ENCODE measurements at regions not wholly inside any gene's neighbourhood (a gene's known extent, or its start where the extent isn't known, plus 50 kb on each side); places are given as distances from the start of the nearest gene placed in this dataset.

DNA sequence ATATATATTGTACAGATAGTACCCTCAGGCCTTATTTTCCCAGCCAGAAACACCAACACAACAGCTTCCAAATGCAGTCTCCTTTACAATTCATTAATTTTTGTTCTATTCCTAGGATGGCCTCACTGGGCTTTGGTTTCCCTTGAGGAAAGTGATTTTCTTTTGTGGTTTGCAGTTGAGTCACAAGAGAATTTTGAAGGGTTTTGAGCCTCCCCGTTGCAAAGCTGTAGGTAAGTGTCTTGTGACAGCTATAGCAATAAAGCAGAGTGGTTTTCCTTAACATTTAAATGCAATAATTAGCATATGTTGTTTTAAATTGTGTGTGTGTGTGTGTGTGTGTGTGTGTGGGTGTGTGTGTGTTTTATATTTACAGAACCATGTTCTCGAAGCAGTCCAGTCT lies 54.1 kb upstream of the WDR17 start:
- no peaks in the 10 kb centered on the region for H3K9me3 ChIP-seq
- ATAC-seq (no peak), DNase-seq (no peak)
- intact Hi-C loops (cut with DNase I) = no loop called here
- H3K4me1 ChIP-seq = no peaks in the 10 kb centered on the region
- H3K4me3 ChIP-seq = no peak overlapping the region
- no peaks in the 10 kb centered on the region for H3K27me3 ChIP-seq (ENCODE audit: low read depth)
- no peak overlapping the region for H3K27ac ChIP-seq
- TF ChIP-seq, protein P1, sequence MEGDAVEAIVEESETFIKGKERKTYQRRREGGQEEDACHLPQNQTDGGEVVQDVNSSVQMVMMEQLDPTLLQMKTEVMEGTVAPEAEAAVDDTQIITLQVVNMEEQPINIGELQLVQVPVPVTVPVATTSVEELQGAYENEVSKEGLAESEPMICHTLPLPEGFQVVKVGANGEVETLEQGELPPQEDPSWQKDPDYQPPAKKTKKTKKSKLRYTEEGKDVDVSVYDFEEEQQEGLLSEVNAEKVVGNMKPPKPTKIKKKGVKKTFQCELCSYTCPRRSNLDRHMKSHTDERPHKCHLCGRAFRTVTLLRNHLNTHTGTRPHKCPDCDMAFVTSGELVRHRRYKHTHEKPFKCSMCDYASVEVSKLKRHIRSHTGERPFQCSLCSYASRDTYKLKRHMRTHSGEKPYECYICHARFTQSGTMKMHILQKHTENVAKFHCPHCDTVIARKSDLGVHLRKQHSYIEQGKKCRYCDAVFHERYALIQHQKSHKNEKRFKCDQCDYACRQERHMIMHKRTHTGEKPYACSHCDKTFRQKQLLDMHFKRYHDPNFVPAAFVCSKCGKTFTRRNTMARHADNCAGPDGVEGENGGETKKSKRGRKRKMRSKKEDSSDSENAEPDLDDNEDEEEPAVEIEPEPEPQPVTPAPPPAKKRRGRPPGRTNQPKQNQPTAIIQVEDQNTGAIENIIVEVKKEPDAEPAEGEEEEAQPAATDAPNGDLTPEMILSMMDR (IDR thresholded peaks at IDR 0.05) = no peak
- H3K36me3 ChIP-seq = no peaks in the 10 kb centered on the region

DNA sequence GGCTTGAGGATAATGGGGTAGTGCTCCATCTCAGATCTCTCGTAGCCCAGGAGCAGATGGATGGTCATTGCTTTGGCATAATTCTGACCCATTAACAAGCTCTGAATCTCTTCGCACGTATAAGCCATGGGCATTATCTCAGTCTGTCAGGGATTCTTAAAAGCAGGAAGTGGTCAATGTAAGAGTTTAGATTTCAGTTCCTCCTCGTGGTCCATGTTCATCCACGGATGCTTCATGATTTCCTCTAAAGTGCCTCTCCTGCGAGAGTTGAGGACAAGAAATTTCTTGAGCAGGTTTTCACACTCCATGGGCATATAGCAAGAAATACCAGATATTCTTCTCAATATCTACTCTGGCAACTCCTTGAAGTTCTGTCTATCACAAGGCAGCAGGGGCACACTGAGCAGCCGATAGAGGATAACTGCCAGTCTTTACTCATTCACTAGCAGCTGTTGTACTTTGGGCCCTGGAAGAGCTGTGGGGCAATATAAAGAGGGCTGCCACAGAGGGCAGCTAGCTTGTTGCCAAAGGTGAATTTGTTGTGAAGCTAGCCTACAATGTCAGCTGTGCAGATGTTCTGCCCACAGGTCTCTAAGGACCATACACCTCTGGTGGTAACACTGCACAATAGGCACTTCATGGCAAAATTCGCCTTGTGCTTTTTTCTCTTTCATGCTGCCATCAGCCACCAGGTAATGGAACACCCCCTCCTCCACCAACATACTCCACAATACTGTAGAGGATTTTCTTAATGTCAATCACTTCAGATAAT lies 52.0 kb upstream of the WDR17 start:
- TF ChIP-seq, protein P1 (IDR thresholded peaks at IDR 0.05) = no peak
- intact Hi-C loops (cut with DNase I) = no loop called here
- no peaks in the 10 kb centered on the region for H3K9me3 ChIP-seq
- H3K36me3 ChIP-seq = no peaks in the 10 kb centered on the region
- no peaks in the 10 kb centered on the region for H3K4me1 ChIP-seq
- DNase-seq (no peak), ATAC-seq (peak in 1 of 2 donors; percentile 34)
- no peaks in the 10 kb centered on the region for H3K27me3 ChIP-seq (ENCODE audit: low read depth)
- no peak overlapping the region for H3K4me3 ChIP-seq
- H3K27ac ChIP-seq = no peak overlapping the region

DNA sequence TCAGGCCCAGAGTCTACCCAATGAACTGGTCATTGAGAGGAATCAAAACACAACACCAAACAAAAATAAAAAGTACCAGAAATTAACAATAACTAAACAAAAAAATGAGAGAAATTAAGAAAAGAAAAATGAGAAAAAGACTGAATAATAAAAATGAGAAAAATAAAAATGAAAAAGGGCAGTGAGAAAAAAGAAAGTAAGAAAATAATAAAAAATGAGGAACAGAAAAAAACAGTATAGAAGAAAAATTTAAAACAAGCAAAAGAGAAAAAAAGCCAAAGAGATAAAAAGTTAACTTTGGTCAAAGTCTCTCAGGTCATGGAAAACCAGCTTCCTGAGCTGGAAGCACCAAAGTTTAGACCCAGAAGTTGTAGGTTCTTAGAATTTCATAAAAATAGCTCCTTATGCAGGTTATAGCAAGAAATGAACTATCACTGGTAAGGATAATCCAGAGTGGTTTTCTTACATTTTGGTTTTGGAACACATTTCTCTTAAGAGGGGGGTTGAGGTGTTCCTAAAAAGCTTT lies 51.0 kb upstream of the WDR17 start:
- no peak for DNase-seq
- no peaks in the 10 kb centered on the region for H3K27me3 ChIP-seq (ENCODE audit: low read depth)
- no peaks in the 10 kb centered on the region for H3K36me3 ChIP-seq
- H3K9me3 ChIP-seq = no peaks in the 10 kb centered on the region
- intact Hi-C loops (cut with DNase I) = no loop called here
- TF ChIP-seq, protein P1 (IDR thresholded peaks at IDR 0.05) = no peak
- no peak overlapping the region for H3K27ac ChIP-seq
- no peaks in the 10 kb centered on the region for H3K4me1 ChIP-seq
- no peak overlapping the region for H3K4me3 ChIP-seq
- no peak for ATAC-seq

All from lower lobe of right lung (tissue), 2 donors.